CD14-positive monocyte (primary cell): ENCODE measurements at regions not wholly inside any gene's neighbourhood (a gene's known extent, or its start where the extent isn't known, plus 50 kb on each side); places are given as distances from the start of the nearest gene placed in this dataset.

ENCODE experiments used
- DNase-seq, 3 donors: peaks; one replicate each; pipeline ENCODE4 v3.0.0-alpha.2; 2011 to 2022
- H2AFZ ChIP-seq: 2 replicates; pipeline ENCODE4 v1.6.0; 2012; ENCODE audit warnings: mild to moderate bottlenecking, low read depth, low read length, inconsistent platforms; ENCODE audit not compliant: insufficient read depth, poor library complexity, severe bottlenecking
- H3K27ac ChIP-seq, 2 donors: 1 replicate in 1 of 2; 2 replicates in 1 of 2; pipeline ENCODE4 v1.5.1; 2012 to 2013; ENCODE audit warnings: low read length in 2 of 2, control low read depth in 1 of 2, inconsistent platforms in 1 of 2, low read depth in 1 of 2, mild to moderate bottlenecking in 1 of 2
- H3K27me3 ChIP-seq, 2 donors: one replicate each; pipeline versions ENCODE4 v1.6.0 to v1.6.1; 2011 to 2013; ENCODE audit warnings: low read length in 2 of 2; ENCODE audit not compliant: control insufficient read depth in 2 of 2, insufficient read depth in 2 of 2
- H3K36me3 ChIP-seq, 2 donors: replicated peaks in 1 of 2; 1 replicate in 1 of 2; 2 replicates in 1 of 2; pipeline versions ENCODE4 v1.5.1 to v1.6.1; 2012 to 2013; ENCODE audit warnings: low read length in 2 of 2, control low read depth in 1 of 2, inconsistent platforms in 1 of 2, mild to moderate bottlenecking in 1 of 2; ENCODE audit not compliant: insufficient read depth in 2 of 2, control insufficient read depth in 1 of 2
- H3K4me1 ChIP-seq, 2 donors: 1 replicate in 1 of 2; 2 replicates in 1 of 2; pipeline versions ENCODE4 v1.5.1 to v1.6.1; 2012 to 2013; ENCODE audit warnings: low read length in 2 of 2, control low read depth in 1 of 2, inconsistent platforms in 1 of 2, mild to moderate bottlenecking in 1 of 2, moderate library complexity in 1 of 2; ENCODE audit not compliant: insufficient read depth in 2 of 2, control insufficient read depth in 1 of 2
- H3K4me2 ChIP-seq: replicated peaks from 2 replicates; pipeline ENCODE3; 2012; ENCODE audit warnings: low read length, moderate library complexity, mild to moderate bottlenecking; ENCODE audit not compliant: poor library complexity, severe bottlenecking; ENCODE audit errors: extremely low read depth
- H3K4me3 ChIP-seq, 3 experiments: fragments of 200-600 bp in 1 of 3; sonication (generic) in 1 of 3; replicated peaks in 1 of 3; 1 replicate in 2 of 3; 2 replicates in 1 of 3; pipeline ENCODE4 v1.5.1; 2011 to 2013; ENCODE audit warnings: low read length in 3 of 3, mild to moderate bottlenecking in 3 of 3, control low read depth in 2 of 3, low read depth in 2 of 3, inconsistent platforms in 1 of 3, moderate library complexity in 1 of 3
- H3K79me2 ChIP-seq: 2 replicates; pipeline ENCODE4 v1.6.0; 2012; ENCODE audit warnings: mild to moderate bottlenecking, control low read depth, inconsistent platforms, low read length, moderate library complexity; ENCODE audit not compliant: insufficient read depth
- H3K9ac ChIP-seq: 2 replicates; pipeline ENCODE4 v1.6.0; 2017; ENCODE audit warnings: low read length, mild to moderate bottlenecking; ENCODE audit not compliant: insufficient read depth, poor library complexity, severe bottlenecking
- H3K9me3 ChIP-seq, 2 donors: replicated peaks in 1 of 2; 1 replicate in 1 of 2; 2 replicates in 1 of 2; pipeline versions ENCODE4 v1.5.1 to v1.6.1; 2012 to 2013; ENCODE audit warnings: low read length in 2 of 2, control low read depth in 1 of 2; ENCODE audit not compliant: control insufficient read depth in 1 of 2, insufficient read depth in 1 of 2
- H4K20me1 ChIP-seq: 2 replicates; pipeline ENCODE4 v1.6.0; 2012; ENCODE audit warnings: mild to moderate bottlenecking, low read length, control low read depth, moderate library complexity; ENCODE audit not compliant: insufficient read depth
- H3K27ac Mint-ChIP-seq, 7 donors: one replicate each; pipeline ENCODE4 v1.8.0; 2020; ENCODE audit warnings: mild to moderate bottlenecking in 7 of 7, mixed read lengths in 7 of 7, moderate library complexity in 6 of 7, inconsistent platforms in 2 of 7
- H3K27me3 Mint-ChIP-seq, 3 donors: one replicate each; pipeline ENCODE4 v1.8.0; 2021 to 2022; ENCODE audit warnings: low read depth in 3 of 3, mild to moderate bottlenecking in 3 of 3, mixed read lengths in 3 of 3, moderate library complexity in 3 of 3, inconsistent platforms in 1 of 3
- H3K36me3 Mint-ChIP-seq, 2 donors: one replicate each; pipeline ENCODE4 v1.8.0; 2020; ENCODE audit warnings: mixed read lengths in 2 of 2, inconsistent platforms in 1 of 2, mild to moderate bottlenecking in 1 of 2
- H3K4me1 Mint-ChIP-seq: one replicate; pipeline ENCODE4 v1.8.0; 2020; ENCODE audit warnings: mild to moderate bottlenecking, mixed read lengths
- H3K4me3 Mint-ChIP-seq, 2 donors: one replicate each; pipeline ENCODE4 v1.8.0; 2020; ENCODE audit warnings: mild to moderate bottlenecking in 2 of 2, mixed read lengths in 2 of 2, moderate library complexity in 1 of 2
- H3K9me3 Mint-ChIP-seq, 7 donors: one replicate each; pipeline ENCODE4 v1.8.0; 2020 to 2022; ENCODE audit warnings: mixed read lengths in 7 of 7, mild to moderate bottlenecking in 6 of 7, moderate library complexity in 6 of 7, inconsistent platforms in 2 of 7
- CTCF ChIP-seq: fragments of 200-600 bp; IDR thresholded peaks from one replicate; pipeline ENCODE4 v1.8.0; 2022; ENCODE audit warnings: antibody characterized with exemption, mild to moderate bottlenecking
- WGBS: methylation state at CpG from one replicate; pipeline ENCODE4 v1.1.5; 2013; ENCODE audit warnings: missing lambda C conversion rate; ENCODE audit not compliant: insufficient coverage; 5-methylcytosine and 5-hydroxymethylcytosine counted together
- intact Hi-C, 2 donors: fragments of 100-400 bp; cut with micrococcal nuclease; formaldehyde crosslinking; loops; one replicate each; pipeline versions ENCODE4 v1.15.0 to v1.15.1; 2023

GRCh38 chrX:34350561-34351335 is 218.6 kb upstream of the FAM47A start:
- H3K9me3 ChIP-seq, result no peaks in the 10 kb centered on the region
- H3K27me3 ChIP-seq, result no peaks in the 10 kb centered on the region
- no peaks in the 10 kb centered on the region for H4K20me1 ChIP-seq
- no peaks in the 10 kb centered on the region for H3K79me2 ChIP-seq
- Mint-ChIP-seq H3K4me3 (no peak overlapping the region), H3K4me1 (no peaks in the 10 kb centered on the region), H3K9me3 (peaks cover 0 to 7% (median 2%) of the 10 kb centered on the region in 7 donors), H3K36me3 (no peaks in the 10 kb centered on the region), H3K27ac (no peak overlapping the region), H3K27me3 (no peaks in the 10 kb centered on the region)
- H3K4me3 ChIP-seq, result no peak overlapping the region
- H2AFZ ChIP-seq, result no peak overlapping the region
- TF ChIP-seq CTCF, result no peak
- intact Hi-C loops, result no loop called here
- no peak overlapping the region for H3K27ac ChIP-seq
- H3K36me3 ChIP-seq, result no peaks in the 10 kb centered on the region
- no peak overlapping the region for H3K4me2 ChIP-seq
- no peak for DNase-seq
- no peak overlapping the region for H3K9ac ChIP-seq
- H3K4me1 ChIP-seq, result no peaks in the 10 kb centered on the region
- no CpG with 5 or more reads among the region's 3 CpGs for WGBS

GRCh38 chrX:34343001-34343400 is 210.9 kb upstream of the FAM47A start:
- H3K79me2 ChIP-seq, result no peaks in the 10 kb centered on the region
- H3K4me1 ChIP-seq, result no peaks in the 10 kb centered on the region
- H3K9me3 Mint-ChIP-seq, result peaks cover 0 to 2% (median 0%) of the 10 kb centered on the region in 7 donors
- no peak for DNase-seq
- no peak overlapping the region for H2AFZ ChIP-seq
- H3K4me3 ChIP-seq, result no peak overlapping the region
- no peak overlapping the region for H3K9ac ChIP-seq
- H3K4me1 Mint-ChIP-seq, result no peaks in the 10 kb centered on the region
- no peaks in the 10 kb centered on the region for H3K36me3 Mint-ChIP-seq
- H3K27me3 Mint-ChIP-seq, result no peaks in the 10 kb centered on the region
- no peak overlapping the region for H3K4me3 Mint-ChIP-seq
- H3K36me3 ChIP-seq, result no peaks in the 10 kb centered on the region
- intact Hi-C loops, result no loop called here
- H3K27ac ChIP-seq, result no peak overlapping the region
- no peaks in the 10 kb centered on the region for H4K20me1 ChIP-seq
- no peak overlapping the region for H3K4me2 ChIP-seq
- H3K27me3 ChIP-seq, result no peaks in the 10 kb centered on the region
- H3K9me3 ChIP-seq, result no peaks in the 10 kb centered on the region
- no peak overlapping the region for H3K27ac Mint-ChIP-seq
- no peak for TF ChIP-seq CTCF
